K562 (cell line): ENCODE measurements at regions not wholly inside any gene's neighbourhood (a gene's known extent, or its start where the extent isn't known, plus 50 kb on each side); places are given as distances from the start of the nearest gene placed in this dataset.

Source experiments
- ATAC-seq: fragments of 200-7000 bp; cut with Tn5 transposase; 3 replicates; pipeline ENCODE4 v1.9.1; 2020; ENCODE audit warnings: moderate library complexity
- BruUV-seq: library from RNA; stranded (reverse); fragments of 400-500 nt; replicated peaks from 2 replicates; lab custom pipeline; 2021; lab: Mats Ljungman, UMichigan
- CTCF ChIA-PET: fragments of 300-600 bp; formaldehyde crosslinking; extraction: SDS; loops from one replicate; lab custom pipeline; 2021; ENCODE audit warnings: low intra/inter-chr PET ratio; lab: Yijun Ruan, JAX
- POLR2A ChIA-PET: fragments of 300-600, 350-650 bp; sonication (Branson Sonifier 250); formaldehyde crosslinking; extraction: SDS; loops from one replicate; lab custom pipeline; 2021; ENCODE audit warnings: antibody characterized with exemption, inconsistent platforms; lab: Yijun Ruan, JAX
- DNase-seq, 4 experiments: peaks; one replicate each; pipeline versions ENCODE4 v3.0.0 to v3.0.0-alpha.2; 2011 to 2018; ENCODE audit warnings: low spot score in 3 of 4, mixed read lengths in 3 of 4; ENCODE audit errors: extremely low read depth in 1 of 4
- FAIRE-seq: peaks from 2 replicates; lab custom pipeline; 2011; peaks lifted over from hg19 to GRCh38; lab: Jason Lieb, UNC
- H2AFZ ChIP-seq: 2 replicates; pipeline ENCODE4 v1.6.0; 2011; ENCODE audit warnings: low read depth, low read length, control low read depth, inconsistent platforms
- H3K27ac ChIP-seq: fragments of 200-600 bp; 3 replicates; pipeline ENCODE4 v1.8.0; 2011; ENCODE audit warnings: low read depth, mild to moderate bottlenecking, control low read depth, inconsistent platforms, low read length, moderate library complexity, mixed read lengths; ENCODE audit errors: extremely low read depth
- H3K27me3 ChIP-seq, 2 experiments: fragments of 300-600 bp in 1 of 2; 2 replicates in 1 of 2; 3 replicates in 1 of 2; pipeline versions ENCODE4 v1.6.0 to v1.8.0; 2011; ENCODE audit warnings: inconsistent platforms in 2 of 2, low read length in 2 of 2, mild to moderate bottlenecking in 1 of 2, mixed read lengths in 1 of 2, moderate library complexity in 1 of 2; ENCODE audit not compliant: control insufficient read depth in 2 of 2, insufficient read depth in 2 of 2
- H3K36me3 ChIP-seq: fragments of 300-600 bp; 3 replicates; pipeline ENCODE4 v1.8.0; 2011; ENCODE audit warnings: mild to moderate bottlenecking, low read length, inconsistent platforms; ENCODE audit not compliant: control insufficient read depth, insufficient read depth
- H3K4me1 ChIP-seq, 2 experiments: fragments of 200-600 bp in 1 of 2; replicated peaks in 1 of 2; 2 replicates in 1 of 2; 3 replicates in 1 of 2; pipeline versions ENCODE4 v1.5.1 to v1.8.0; 2011; ENCODE audit warnings: inconsistent platforms in 2 of 2, low read length in 2 of 2, mild to moderate bottlenecking in 1 of 2, mixed read lengths in 1 of 2, moderate library complexity in 1 of 2; ENCODE audit not compliant: control insufficient read depth in 2 of 2, insufficient read depth in 2 of 2
- H3K4me2 ChIP-seq: 2 replicates; pipeline ENCODE4 v1.6.1; 2011; ENCODE audit warnings: low read length, control low read depth, inconsistent platforms, mixed read lengths; ENCODE audit not compliant: insufficient read depth
- H3K4me3 ChIP-seq: fragments of 200-600 bp; sonication (generic), shearing (Covaris generic); 2 replicates; pipeline ENCODE4 v1.5.1; 2016; ENCODE audit warnings: control low read depth, inconsistent platforms
- H3K79me2 ChIP-seq: fragments of 200-600 bp; 3 replicates; pipeline ENCODE4 v1.8.0; 2011; ENCODE audit warnings: low read length, inconsistent platforms; ENCODE audit not compliant: control insufficient read depth, insufficient read depth
- H3K9ac ChIP-seq, 2 experiments: 2 replicates each; pipeline versions ENCODE4 v1.6.0 to v1.6.1; 2011; ENCODE audit warnings: low read depth in 2 of 2, low read length in 2 of 2, control low read depth in 1 of 2, inconsistent platforms in 1 of 2, mild to moderate bottlenecking in 1 of 2, mixed read lengths in 1 of 2; ENCODE audit not compliant: insufficient read depth in 1 of 2
- H3K9me1 ChIP-seq: one replicate; pipeline ENCODE4 v1.6.0; 2011; ENCODE audit warnings: inconsistent platforms, mild to moderate bottlenecking, low read length, moderate library complexity; ENCODE audit not compliant: control insufficient read depth, insufficient read depth
- H3K9me3 ChIP-seq: replicated peaks from 2 replicates; pipeline ENCODE4 v1.5.1; 2011; ENCODE audit warnings: low read depth, low read length, inconsistent platforms; ENCODE audit not compliant: control insufficient read depth, insufficient read depth
- H4K20me1 ChIP-seq: replicated peaks from 2 replicates; pipeline ENCODE4 v1.6.1; 2011; ENCODE audit warnings: low read length, inconsistent platforms, mixed read lengths; ENCODE audit not compliant: control insufficient read depth, insufficient read depth
- ARID1B ChIP-seq: fragments of 450-650 bp; IDR thresholded peaks from 2 replicates; pipeline ENCODE4 v1.6.1; 2016; ENCODE audit warnings: antibody characterized with exemption, mild to moderate bottlenecking, inconsistent platforms
- ARNT ChIP-seq, 2 experiments: fragments of 450-650 bp; IDR thresholded peaks; 2 replicates each; pipeline ENCODE4 v1.6.1; 2016; ENCODE audit warnings: mild to moderate bottlenecking in 1 of 2
- ASH1L ChIP-seq: fragments of 450-650 bp; IDR thresholded peaks from 2 replicates; pipeline ENCODE4 v1.6.1; 2018; ENCODE audit warnings: borderline replicate concordance, mild to moderate bottlenecking, low read depth; ENCODE audit not compliant: partially characterized antibody
- CTBP1 ChIP-seq: fragments of 450-650 bp; IDR thresholded peaks from 2 replicates; pipeline ENCODE4 v1.6.1; 2016; ENCODE audit warnings: borderline replicate concordance
- GABPA ChIP-seq: fragments of 200-800 bp; sonication (Bioruptor generic); conservative IDR thresholded peaks from 2 replicates; pipeline ENCODE4 v1.6.1; 2016; ENCODE audit warnings: low read depth, missing genetic modification characterization, missing compliant biosample characterization
- HDAC3 ChIP-seq: fragments of 450-650 bp; IDR thresholded peaks from 2 replicates; pipeline ENCODE4 v1.6.1; 2018; ENCODE audit warnings: borderline replicate concordance, mild to moderate bottlenecking, moderate library complexity; ENCODE audit not compliant: partially characterized antibody
- LEF1 ChIP-seq: fragments of 450-650 bp; IDR thresholded peaks from 2 replicates; pipeline ENCODE4 v1.6.1; 2016; ENCODE audit warnings: mild to moderate bottlenecking
- MAZ ChIP-seq, 2 experiments: fragments of 450-650 bp in 1 of 2; sonication (generic) in 1 of 2; formaldehyde crosslinking; IDR thresholded peaks in 1 of 2; conservative IDR thresholded peaks in 1 of 2; 2 replicates each; pipeline versions ENCODE4 v1.4.0 to v1.5.0; 2020; ENCODE audit warnings: mild to moderate bottlenecking in 1 of 2, missing genetic modification reagents in 1 of 2
- SMARCE1 ChIP-seq: fragments of 450-650 bp; IDR thresholded peaks from 2 replicates; pipeline ENCODE4 v1.7.1; 2016; ENCODE audit warnings: mild to moderate bottlenecking
- SNRNP70 ChIP-seq: fragments of 200-400 bp; formaldehyde crosslinking; optimal IDR thresholded peaks from 2 replicates; pipeline ENCODE3; 2017; ENCODE audit warnings: low read depth, low read length
- SPI1 ChIP-seq: IDR thresholded peaks from 2 replicates; pipeline ENCODE4 v1.6.1; 2011; ENCODE audit warnings: low read depth, low read length, control low read depth, borderline replicate concordance
- U2AF1 ChIP-seq: fragments of 200-400 bp; formaldehyde crosslinking; optimal IDR thresholded peaks from 2 replicates; pipeline ENCODE3; 2017; ENCODE audit warnings: mild to moderate bottlenecking, low read depth, low read length, moderate library complexity
- ZNF407 ChIP-seq: fragments of 450-650 bp; IDR thresholded peaks from 2 replicates; pipeline ENCODE4 v1.6.1; 2016; ENCODE audit warnings: low read depth
- WGBS: fragments of 100-300 bp; shearing (Covaris generic); methylation state at CpG from one replicate; pipeline ENCODE4 v1.1.6; 2016; ENCODE audit warnings: low coverage, mixed read lengths; ENCODE audit not compliant: insufficient coverage; ENCODE audit errors: missing lambda C conversion rate; 5-methylcytosine and 5-hydroxymethylcytosine counted together
- in situ Hi-C: fragments of 300-500 bp; cut with MboI; formaldehyde crosslinking; loops from 4 replicates; pipeline ENCODE4 v1.15.0; 2018; ENCODE audit warnings: inconsistent platforms, mixed read lengths
- intact Hi-C: fragments of 100-400 bp; cut with micrococcal nuclease; formaldehyde crosslinking; loops from 2 replicates; pipeline ENCODE4 v1.14.2; 2022
- TF ChIP-seq, protein P1 (sequence below), 2 experiments: fragments of 450-650 bp; conservative IDR thresholded peaks; 2 replicates each; pipeline ENCODE4 v1.6.1; 2017; ENCODE audit warnings: mild to moderate bottlenecking in 2 of 2, moderate library complexity in 2 of 2

- no peak for TF ChIP-seq MAZ (CRISPR knock-in tag; conservative IDR thresholded peaks at IDR 0.05 in 1 of 2, IDR thresholded peaks at IDR 0.05 in 1 of 2)
- TF ChIP-seq ASH1L, result no peak
- no peak for TF ChIP-seq CTBP1
- TF ChIP-seq SPI1, result no peak
- TF ChIP-seq SMARCE1, result no peak
- TF ChIP-seq, all 486 proteins: peak for 0
These were observed 576.7 kb downstream of the OLFM4 start (continued) for GRCh38 chr13:53605326-53605725.

DNA sequence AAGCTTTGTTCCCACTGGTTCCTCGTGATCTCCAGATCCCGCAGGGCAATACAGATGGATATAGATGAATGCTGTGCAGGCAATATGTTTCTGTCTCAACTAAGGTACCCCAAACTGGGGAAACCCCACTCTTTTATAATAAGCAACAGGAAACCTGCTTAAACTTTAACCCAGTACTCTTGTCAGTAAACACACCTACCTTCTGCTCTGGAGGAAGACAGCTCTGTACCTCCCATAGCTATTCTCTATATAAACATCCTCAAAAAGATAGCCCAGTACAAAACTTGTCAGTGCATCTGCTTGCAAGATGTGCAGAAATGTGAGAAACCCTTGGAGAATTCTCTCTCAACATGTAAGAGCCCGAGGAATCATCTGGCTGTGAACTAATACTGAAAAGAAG is 583.6 kb downstream of the OLFM4 start:
- H3K36me3 ChIP-seq, result no peaks in the 10 kb centered on the region
- no peaks in the 10 kb centered on the region for H3K79me2 ChIP-seq
- no peaks in the 10 kb centered on the region for H3K4me1 ChIP-seq
- H2AFZ ChIP-seq, result no peak overlapping the region
- no peak overlapping the region for H3K4me2 ChIP-seq
- H3K9me1 ChIP-seq, result no peaks in the 10 kb centered on the region
- intact Hi-C loops, result no loop called here
- in situ Hi-C loops, result no loop called here
- no peaks in the 10 kb centered on the region for H3K9me3 ChIP-seq
- H4K20me1 ChIP-seq, result no peaks in the 10 kb centered on the region
- no peak for DNase-seq
- no peak overlapping the region for H3K27ac ChIP-seq
- H3K9ac ChIP-seq, result no peak overlapping the region
- ChIA-PET POLR2A (no interaction called here), CTCF (no interaction called here)
- BruUV-seq, result no TSS peak
- no peak for ATAC-seq
- FAIRE-seq, result no peak
- WGBS, result 3% methylated on average over 3 of the region's 3 CpGs
- H3K27me3 ChIP-seq, result no peaks in the 10 kb centered on the region
- no peak overlapping the region for H3K4me3 ChIP-seq
- no peak for TF ChIP-seq GABPA
- TF ChIP-seq SNRNP70, result no peak
- TF ChIP-seq LEF1, result no peak
- TF ChIP-seq U2AF1, result no peak
- no peak for TF ChIP-seq ARID1B
- TF ChIP-seq ZNF407, result no peak
- no peak for TF ChIP-seq HDAC3
- TF ChIP-seq, protein P1, sequence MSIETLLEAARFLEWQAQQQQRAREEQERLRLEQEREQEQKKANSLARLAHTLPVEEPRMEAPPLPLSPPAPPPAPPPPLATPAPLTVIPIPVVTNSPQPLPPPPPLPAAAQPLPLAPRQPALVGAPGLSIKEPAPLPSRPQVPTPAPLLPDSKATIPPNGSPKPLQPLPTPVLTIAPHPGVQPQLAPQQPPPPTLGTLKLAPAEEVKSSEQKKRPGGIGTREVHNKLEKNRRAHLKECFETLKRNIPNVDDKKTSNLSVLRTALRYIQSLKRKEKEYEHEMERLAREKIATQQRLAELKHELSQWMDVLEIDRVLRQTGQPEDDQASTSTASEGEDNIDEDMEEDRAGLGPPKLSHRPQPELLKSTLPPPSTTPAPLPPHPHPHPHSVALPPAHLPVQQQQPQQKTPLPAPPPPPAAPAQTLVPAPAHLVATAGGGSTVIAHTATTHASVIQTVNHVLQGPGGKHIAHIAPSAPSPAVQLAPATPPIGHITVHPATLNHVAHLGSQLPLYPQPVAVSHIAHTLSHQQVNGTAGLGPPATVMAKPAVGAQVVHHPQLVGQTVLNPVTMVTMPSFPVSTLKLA (conservative IDR thresholded peaks at IDR 0.05), result no peak
- TF ChIP-seq ARNT (IDR thresholded peaks at IDR 0.05), result no peak
